Epithelial cell of prostate (primary cell): ENCODE measurements at regions not wholly inside any gene's neighbourhood (a gene's known extent, or its start where the extent isn't known, plus 50 kb on each side); places are given as distances from the start of the nearest gene placed in this dataset.
"Not testable (repeated sequence)": the region's sequence is repeated elsewhere in the genome, so short reads cannot be mapped to it uniquely, and the experiment has no call there.

ENCODE experiments used
- DNase-seq: peaks from one replicate; pipeline ENCODE4 v3.0.0-alpha.2; 2011; ENCODE audit warnings: low read depth, low spot score
- H3K27ac ChIP-seq: fragments of 450-650 bp; 2 replicates; pipeline ENCODE4 v1.5.1; 2017; ENCODE audit warnings: mild to moderate bottlenecking

- no peak overlapping the region for H3K27ac ChIP-seq
- DNase-seq, result no peak
Observed at GRCh38 chr3:167109746-167110145, 270.4 kb downstream of the ZBBX start.

- no peak overlapping the region for H3K27ac ChIP-seq
- DNase-seq, result no peak
Observed at GRCh38 chr3:167106456-167106855, 273.6 kb downstream of the ZBBX start.

GRCh38 chr3:167102071-167102470 is 278.0 kb downstream of the ZBBX start:
- DNase-seq, result no peak
- no peak overlapping the region for H3K27ac ChIP-seq

- H3K27ac ChIP-seq, result no peak overlapping the region
- DNase-seq, result no peak
Observed at GRCh38 chr3:167100651-167101050, 279.4 kb downstream of the ZBBX start.

- no peak overlapping the region for H3K27ac ChIP-seq
- DNase-seq, result no peak
Observed at GRCh38 chr3:167100200-167100599, 279.9 kb downstream of the ZBBX start.

GRCh38 chr3:167095976-167096375 is 284.1 kb downstream of the ZBBX start:
- no peak for DNase-seq
- H3K27ac ChIP-seq, result no peak overlapping the region

GRCh38 chr3:167094632-167095031 is 285.5 kb downstream of the ZBBX start:
- no peak overlapping the region for H3K27ac ChIP-seq
- no peak for DNase-seq

GRCh38 chr3:167091226-167091625 is 288.9 kb downstream of the ZBBX start:
- DNase-seq, result no peak
- no peak overlapping the region for H3K27ac ChIP-seq

- no peak overlapping the region for H3K27ac ChIP-seq
Observed at GRCh38 chr3:167084545-167084944, 295.6 kb downstream of the ZBBX start.

GRCh38 chr3:167078070-167078622 is 302.0 kb downstream of the ZBBX start:
- no peak overlapping the region for H3K27ac ChIP-seq
- no peak for DNase-seq

More at GRCh38 chr3:167084545-167084944, 295.6 kb downstream of the ZBBX start:
- DNase-seq, result no peak

GRCh38 chr3:167067787-167068161 is 312.3 kb downstream of the ZBBX start:
- no peak for DNase-seq
- no peak overlapping the region for H3K27ac ChIP-seq

GRCh38 chr3:167066977-167067786 is 312.9 kb downstream of the ZBBX start:
- H3K27ac ChIP-seq, result no peak overlapping the region
- DNase-seq, result no peak

- DNase-seq, result no peak
- H3K27ac ChIP-seq, result no peak overlapping the region
Observed at GRCh38 chr3:167057581-167057980, 322.5 kb downstream of the ZBBX start.

GRCh38 chr3:167054926-167055325 is 325.2 kb downstream of the ZBBX start:
- no peak overlapping the region for H3K27ac ChIP-seq
- DNase-seq, result no peak

- no peak overlapping the region for H3K27ac ChIP-seq
- no peak for DNase-seq
Observed at GRCh38 chr3:167051421-167051820, 328.7 kb downstream of the ZBBX start.

GRCh38 chr3:167033866-167034265 is 346.2 kb downstream of the ZBBX start:
- DNase-seq, result no peak
- H3K27ac ChIP-seq, result no peak overlapping the region

- peak; percentile 18 for DNase-seq
- no peak overlapping the region for H3K27ac ChIP-seq
Observed at GRCh38 chr3:167032267-167032876, 347.7 kb downstream of the ZBBX start.

- DNase-seq, result no peak
- no peak overlapping the region for H3K27ac ChIP-seq
Observed at GRCh38 chr3:167031364-167032049, 348.6 kb downstream of the ZBBX start.

GRCh38 chr3:167030082-167030725 is 349.9 kb downstream of the ZBBX start:
- no peak overlapping the region for H3K27ac ChIP-seq
- no peak for DNase-seq

- not testable (repeated sequence) for H3K27ac ChIP-seq, DNase-seq
Observed at GRCh38 chr3:167019503-167019902, 360.6 kb downstream of the ZBBX start.
